Superior temporal gyrus (tissue), 1 donor: ENCODE measurements at regions not wholly inside any gene's neighbourhood (a gene's known extent, or its start where the extent isn't known, plus 50 kb on each side); places are given as distances from the start of the nearest gene placed in this dataset.
"Not testable (repeated sequence)": the region's sequence is repeated elsewhere in the genome, so short reads cannot be mapped to it uniquely, and the experiment has no call there.

Source experiments
- DNase-seq: peaks from one replicate; pipeline ENCODE4 v3.0.0-alpha.2; 2016; ENCODE audit errors: extremely low spot score

- DNase-seq, result no peak
Measured at GRCh38 chr1:166605137-166605536, 234.1 kb upstream of the POGK start.

GRCh38 chr1:166612886-166613285 is 226.4 kb upstream of the POGK start:
- no peak for DNase-seq

DNA sequence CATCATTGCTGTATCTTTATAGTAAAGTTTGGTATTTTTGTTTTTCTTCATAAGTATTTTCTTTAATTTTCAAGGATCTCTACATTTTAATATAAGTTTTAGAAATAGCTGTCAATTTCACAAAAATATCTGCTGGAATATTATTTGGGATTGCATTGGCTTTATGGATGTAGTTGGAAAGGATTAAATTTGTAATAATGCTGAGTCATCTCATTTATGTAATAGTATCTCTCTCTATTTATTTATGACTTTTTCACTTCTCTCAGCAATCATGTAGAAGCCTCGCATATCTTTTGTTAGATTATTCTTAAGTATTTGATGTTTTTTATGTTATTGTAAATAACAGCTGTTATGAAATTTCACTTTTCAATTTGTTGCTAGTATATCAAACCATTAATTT is 223.1 kb upstream of the POGK start:
- no peak for DNase-seq

DNA sequence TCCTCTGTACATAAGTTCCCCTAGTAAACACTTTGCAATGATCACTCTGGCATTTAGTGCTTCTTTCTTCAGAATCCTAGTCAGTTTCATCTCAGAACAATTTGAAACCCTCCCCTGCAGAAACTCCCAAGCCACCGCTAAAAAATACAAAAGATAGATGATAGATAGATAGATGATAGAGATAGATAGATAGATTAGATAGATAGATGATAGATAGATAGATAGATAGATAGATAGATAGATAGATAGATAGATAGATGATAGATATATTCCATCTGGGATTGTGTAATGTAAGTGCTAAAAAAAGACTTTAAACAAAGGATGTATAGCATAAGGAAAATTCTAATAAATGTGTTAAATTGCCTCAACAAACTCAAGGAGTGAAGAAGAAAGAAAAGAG is 212.6 kb upstream of the POGK start:
- no peak for DNase-seq

DNA sequence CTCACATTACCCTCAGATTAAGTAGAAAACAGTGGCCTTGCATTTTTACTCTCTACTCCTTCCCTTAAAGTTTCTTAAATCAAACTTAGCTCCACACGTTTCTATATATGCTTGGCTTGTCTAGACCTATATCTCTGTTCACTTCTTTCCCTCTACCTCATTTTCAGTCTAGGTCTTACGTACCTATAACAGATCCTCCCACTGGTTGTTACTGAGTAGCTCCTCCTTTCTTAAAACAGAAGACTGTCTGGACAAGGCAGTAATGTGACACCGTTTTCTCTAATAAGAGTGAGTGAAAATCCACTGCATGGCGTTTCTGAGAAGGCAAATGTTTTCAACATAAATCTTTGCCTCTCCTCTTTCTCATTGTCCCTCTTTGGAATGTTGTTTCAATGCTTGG is 211.7 kb upstream of the POGK start:
- no peak for DNase-seq

DNA sequence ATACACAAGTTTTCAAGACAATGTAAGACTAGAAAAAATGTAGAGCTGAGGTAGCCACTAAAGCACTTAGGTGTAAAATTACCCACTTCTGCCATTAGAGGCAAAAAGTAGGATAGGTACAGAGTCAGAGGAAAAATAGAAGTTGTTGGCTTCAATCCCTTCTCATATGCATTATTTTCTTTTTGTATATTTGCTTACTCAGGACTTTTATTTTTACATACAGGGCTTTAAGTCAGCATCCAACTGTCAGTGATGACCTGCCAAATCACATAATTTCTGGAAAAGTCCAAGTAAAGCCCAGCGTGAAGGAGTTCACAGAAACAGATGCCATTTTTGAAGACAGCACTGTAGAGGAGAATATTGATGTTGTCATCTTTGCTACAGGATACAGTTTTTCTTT is 211.0 kb upstream of the POGK start:
- DNase-seq, result no peak

DNA sequence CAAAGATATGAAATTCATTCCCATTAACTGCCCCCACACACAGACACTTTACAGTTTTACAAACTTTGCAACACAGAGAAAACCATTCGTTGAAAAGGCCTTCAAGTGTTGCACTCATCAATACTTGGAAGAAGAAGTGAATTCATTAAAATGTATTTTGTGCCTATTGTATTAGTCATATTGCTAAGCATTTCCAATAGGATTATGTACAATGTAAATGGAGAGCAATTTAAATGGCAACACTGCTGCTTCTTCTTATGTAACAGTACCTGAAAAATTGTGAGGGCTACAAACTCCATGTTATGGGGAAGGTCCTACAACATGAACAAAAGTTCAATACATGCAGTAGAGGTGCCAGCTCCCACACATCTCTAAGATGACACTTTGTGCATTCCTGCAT is 209.3 kb upstream of the POGK start:
- no peak for DNase-seq

- DNase-seq, result no peak
Measured at GRCh38 chr1:166630369-166630768, 208.9 kb upstream of the POGK start.

DNA sequence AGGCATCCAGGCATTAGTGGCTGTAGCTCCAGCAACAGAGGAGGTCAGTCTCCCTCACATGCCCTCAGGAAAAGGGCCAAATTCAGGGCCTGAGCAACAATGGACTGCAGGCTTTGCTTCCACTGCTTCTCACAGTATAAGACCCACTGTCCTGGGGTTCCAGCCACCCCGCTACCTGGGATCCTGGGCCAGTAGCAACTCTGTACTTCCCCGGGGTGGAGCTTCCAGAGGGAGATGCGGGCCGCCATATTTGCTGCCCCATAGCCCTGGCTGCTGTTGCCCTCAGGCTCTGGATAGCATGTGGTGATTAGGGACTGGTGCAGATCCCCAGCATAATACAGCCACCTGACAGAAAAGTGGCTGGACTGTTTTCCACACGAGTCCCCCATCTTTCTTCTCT is 201.1 kb upstream of the POGK start:
- DNase-seq, result no peak

DNA sequence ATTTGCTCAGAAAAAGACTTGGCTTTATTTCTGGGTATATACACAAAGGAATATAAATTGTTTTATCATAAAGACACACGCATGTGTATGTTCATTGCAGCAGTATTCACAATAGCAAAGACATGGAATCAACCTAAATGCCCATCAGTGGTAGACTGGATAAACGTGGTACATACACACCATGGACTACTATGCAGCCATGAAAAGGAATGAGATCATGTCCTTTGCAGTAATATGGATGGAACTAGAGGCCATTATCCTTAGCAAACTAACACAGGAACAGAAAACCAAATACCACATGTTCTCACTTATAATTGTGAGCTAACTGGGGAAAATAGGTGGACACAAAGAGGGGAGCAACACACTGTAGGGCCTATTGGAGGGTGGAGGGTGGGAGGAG is 182.0 kb upstream of the POGK start:
- DNase-seq, result not testable (repeated sequence)

DNA sequence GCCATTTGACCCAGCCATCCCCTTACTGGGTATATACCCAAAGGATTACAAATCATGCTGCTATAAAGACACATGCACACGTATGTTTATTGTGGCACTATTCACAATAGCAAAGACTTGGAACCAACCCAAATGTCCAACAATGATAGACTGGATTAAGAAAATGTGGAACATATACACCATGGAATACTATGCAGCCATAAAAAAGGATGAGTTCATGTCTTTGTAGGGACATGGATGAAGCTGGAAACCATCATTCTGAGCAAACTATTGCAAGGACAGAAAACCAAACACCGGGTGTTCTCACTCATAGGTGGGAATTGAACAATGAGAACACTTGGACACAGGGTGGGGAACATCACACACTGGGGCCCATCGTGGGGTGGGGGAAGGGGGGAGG is 172.5 kb upstream of the POGK start:
- not testable (repeated sequence) for DNase-seq

- not testable (repeated sequence) for DNase-seq
Measured at GRCh38 chr1:166667600-166667999, 171.7 kb upstream of the POGK start.

DNA sequence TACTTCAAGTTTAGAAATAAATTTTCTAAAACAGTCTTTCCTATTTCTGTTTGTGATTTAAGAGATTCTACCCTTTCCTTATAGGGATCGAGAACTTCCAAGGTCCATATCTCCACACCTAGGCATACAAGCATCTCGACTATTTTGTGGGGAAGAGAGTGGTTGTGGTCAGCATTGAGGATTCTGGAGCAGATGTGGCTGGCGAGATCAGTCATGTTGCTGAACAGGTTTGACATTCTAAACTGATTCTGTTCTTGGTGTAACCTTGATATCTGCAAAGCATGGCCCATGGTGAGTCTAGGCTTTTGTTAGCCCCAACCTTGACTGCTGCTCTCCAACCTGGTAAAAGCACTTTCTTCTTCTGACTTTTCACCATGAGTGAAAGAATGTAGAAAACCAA is 167.6 kb upstream of the POGK start:
- no peak for DNase-seq

DNA sequence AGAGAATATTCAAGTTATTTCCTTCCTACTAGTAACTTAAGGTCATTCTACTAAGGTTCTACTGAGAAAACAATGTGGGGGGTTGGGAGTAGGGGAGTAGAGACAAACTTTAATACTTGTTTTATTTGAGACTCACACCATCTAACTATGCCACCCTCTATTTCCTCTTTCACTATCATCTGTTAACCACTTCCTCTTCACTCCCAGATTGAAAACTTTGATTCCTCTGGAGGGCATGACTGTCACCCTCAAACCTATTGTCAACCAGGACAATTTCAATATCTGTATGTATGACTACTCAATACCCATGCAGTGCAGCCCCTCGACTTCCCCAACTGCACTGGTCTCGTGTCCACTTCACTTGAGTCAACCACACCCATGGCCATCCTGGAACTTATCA is 165.6 kb upstream of the POGK start:
- DNase-seq, result no peak

GRCh38 chr1:166675213-166675612 is 164.1 kb upstream of the POGK start:
- no peak for DNase-seq

GRCh38 chr1:166676981-166677380 is 162.3 kb upstream of the POGK start:
- no peak for DNase-seq

DNA sequence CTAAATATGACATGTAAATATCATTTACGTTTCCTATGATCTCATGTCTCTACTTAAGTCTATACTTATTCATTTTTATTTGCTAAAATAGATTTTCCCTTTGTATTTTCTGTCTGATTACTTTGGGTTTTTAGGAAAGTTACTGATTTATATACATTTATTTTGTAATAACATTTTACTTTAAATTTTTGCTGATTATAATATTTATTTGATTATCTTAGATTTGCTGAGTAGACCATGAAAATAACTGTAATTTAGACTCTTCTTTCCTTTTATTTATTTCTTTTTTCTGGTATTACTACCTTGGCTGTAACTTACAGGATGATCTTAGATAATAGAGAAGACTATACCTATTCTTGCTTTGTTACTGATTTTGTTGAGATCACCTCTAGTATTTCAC is 159.9 kb upstream of the POGK start:
- DNase-seq, result no peak

DNA sequence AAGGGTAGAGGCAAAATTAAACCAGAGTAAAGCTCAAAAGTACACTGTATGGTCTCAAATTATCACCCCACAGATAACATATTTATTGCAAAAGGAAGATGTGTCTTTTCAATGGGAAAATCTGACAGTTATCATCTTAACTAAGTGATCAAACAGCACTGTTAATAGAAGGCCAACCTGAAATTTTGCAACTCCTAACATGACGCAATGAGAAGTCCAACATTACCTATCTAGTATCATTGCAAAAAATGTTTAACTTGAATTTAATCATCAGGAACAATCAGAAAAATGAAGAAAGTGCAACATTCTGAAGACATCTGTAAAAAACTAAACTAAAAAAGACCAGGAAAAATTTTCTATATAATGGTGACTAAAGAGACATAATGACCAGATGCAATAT is 156.7 kb upstream of the POGK start:
- no peak for DNase-seq

- DNase-seq, result not testable (repeated sequence)
Measured at GRCh38 chr1:166684669-166685068, 154.6 kb upstream of the POGK start.

GRCh38 chr1:166685200-166685599 is 154.1 kb upstream of the POGK start:
- no peak for DNase-seq

DNA sequence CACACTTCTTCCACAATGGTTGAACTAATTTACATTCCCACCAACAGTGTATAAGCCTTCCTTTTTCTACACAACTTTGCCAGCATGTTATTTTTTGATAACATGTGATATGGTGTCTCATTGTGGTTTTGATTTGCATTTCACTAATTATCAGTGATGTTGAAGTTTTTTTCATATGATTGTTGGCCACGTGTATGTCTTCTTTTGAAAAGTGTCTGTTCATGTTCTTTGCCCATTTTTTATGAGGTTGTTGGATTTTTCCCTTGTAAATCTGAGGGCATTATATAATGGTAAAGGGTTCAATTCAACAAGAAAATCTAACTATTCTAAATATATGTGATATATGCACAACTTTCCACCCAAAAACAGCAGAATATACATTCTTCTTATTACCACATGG is 153.4 kb upstream of the POGK start:
- DNase-seq, result not testable (repeated sequence)

- DNase-seq, result not testable (repeated sequence)
Measured at GRCh38 chr1:166690596-166690995, 148.7 kb upstream of the POGK start.

DNA sequence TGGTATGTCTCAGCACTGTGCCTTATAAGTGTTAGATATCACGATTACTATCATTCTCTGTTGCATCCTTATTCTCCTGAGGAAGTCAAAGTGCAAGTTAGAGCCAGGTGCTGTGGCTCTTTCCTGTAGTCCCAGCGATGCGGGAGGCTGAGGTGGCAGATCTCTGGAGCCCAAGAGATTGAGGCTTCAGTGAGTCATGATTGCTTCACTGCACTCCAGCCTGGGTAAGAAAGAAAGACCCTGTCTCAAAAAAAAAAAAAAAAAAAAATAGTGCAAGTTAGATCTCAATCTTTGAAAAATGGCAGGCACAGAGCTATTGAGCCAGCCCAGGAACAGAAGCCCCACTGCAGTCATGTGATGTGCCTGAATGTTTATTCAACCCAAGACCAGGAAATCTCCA is 147.8 kb upstream of the POGK start:
- DNase-seq, result no peak

DNA sequence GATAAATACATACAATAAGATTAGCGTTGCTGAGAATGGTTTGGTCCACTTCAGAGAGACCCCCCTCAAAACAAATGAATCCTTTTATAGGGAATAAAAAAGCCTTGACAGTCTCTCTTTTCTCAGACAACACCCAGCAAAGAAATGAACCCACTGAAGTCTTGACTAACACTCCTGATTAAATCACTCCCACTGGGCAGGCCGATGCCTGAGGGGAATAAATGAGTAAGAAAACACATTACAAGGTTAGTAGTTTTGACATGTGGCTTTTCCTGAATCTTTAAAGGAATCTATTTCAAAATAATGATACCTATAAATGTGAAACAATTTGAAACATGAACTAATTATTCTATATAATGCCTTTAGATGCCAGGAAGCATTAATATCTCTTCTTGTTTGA is 146.9 kb upstream of the POGK start:
- DNase-seq, result no peak

DNA sequence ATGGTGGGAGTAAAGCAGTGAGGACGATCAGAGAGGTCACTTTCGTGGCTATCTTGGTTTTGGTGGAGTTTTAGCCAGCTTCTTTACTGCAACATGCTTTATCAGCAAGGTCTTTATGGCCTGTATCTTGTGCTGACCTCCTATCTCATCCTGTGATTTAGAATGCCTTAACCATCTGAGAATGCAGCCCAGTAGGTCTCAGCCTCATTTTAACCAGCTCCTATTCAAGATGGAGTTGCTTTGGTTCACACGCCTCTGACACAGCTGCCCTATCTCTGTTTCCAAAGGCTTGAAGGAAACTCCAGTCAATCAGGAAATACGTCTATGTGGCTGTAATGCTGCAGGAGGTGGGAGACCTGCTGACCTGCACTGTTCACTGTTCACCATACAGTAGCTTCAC is 146.1 kb upstream of the POGK start:
- DNase-seq, result no peak
